ENCODE measurements at regions not wholly inside any gene's neighbourhood (a gene's known extent, or its start where the extent isn't known, plus 50 kb on each side); places are given as distances from the start of the nearest gene placed in this dataset.
A peak's percentile ranks its signal among the peaks of the same experiment; 100 is the strongest.
"Not testable (repeated sequence)": the region's sequence is repeated elsewhere in the genome, so short reads cannot be mapped to it uniquely, and the experiment has no call there.

DNA sequence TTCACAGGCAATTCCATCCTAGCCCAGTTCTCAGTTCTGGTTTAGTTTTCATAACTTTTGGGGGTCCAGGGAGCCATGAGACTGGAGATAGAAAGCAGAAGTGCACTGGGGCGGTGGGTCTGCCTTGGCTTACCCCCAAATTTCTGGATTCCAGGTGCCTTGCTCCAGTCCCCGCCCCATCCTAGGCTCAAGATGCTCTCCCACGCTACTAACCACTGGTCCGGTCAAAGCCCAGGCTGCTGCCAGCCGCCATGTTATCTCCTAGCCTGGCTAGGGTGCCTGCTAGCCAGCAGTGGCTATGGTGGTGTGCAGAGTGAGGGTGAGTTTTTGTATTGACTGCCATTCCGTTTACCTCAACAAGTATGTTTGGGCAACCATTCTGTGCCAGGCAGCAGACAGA is 107.6 kb upstream of the FOXD4L5 start:
- FAIRE-seq; H3K4me3 ChIP-seq (ENCODE audit: low read depth, low read length); H3K27me3 ChIP-seq (ENCODE audit: control insufficient read depth, insufficient read depth, low read length); H3K36me3 ChIP-seq (ENCODE audit: control insufficient read depth, insufficient read depth, low read length); DNase-seq (ENCODE audit: low read depth): not testable (repeated sequence)

DNA sequence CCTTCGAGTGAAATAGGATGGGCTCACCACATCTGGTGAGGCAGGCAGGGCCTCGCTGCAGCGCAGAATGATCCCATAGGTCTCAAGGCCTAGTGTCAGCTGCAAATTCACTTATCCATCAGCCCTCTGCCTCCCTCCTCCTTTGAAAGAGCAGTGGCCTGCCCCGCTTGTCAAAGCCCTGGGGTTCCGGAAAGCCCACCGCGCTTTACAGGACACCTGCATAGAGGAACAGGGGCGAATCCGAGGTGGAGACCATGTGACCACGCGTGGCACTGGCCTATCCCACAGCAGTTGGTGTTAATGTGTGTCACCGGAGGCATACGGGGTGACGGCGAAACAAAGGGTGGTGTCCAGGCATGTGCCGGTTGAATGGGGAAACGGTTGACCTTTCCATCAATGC is 104.7 kb upstream of the FOXD4L5 start:
- not testable (repeated sequence) for H3K4me3 ChIP-seq (ENCODE audit: low read depth, low read length); DNase-seq (ENCODE audit: low read depth); H3K36me3 ChIP-seq (ENCODE audit: control insufficient read depth, insufficient read depth, low read length); H3K27me3 ChIP-seq (ENCODE audit: control insufficient read depth, insufficient read depth, low read length); FAIRE-seq

DNA sequence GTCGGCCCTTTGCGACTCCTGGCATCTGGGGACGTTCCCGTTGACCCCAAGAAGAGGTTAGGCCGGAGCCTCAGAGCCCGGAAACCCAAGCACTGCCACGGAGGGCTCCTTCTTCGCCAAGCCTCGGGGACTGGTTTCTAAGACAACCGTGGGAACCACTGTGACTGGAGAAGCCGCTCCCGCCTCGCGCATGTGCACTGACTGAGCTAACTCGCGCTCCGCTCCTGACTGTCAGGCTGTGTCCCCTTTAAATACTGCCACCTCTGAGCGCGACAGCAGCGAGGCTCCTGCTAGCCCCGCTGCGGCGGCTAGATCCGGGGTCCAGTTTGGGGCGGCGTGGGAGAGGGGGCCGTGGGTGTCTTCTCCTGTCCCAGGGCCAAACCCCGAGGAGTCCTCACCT is 104.2 kb upstream of the FOXD4L5 start:
- DNase-seq (ENCODE audit: low read depth); H3K36me3 ChIP-seq (ENCODE audit: control insufficient read depth, insufficient read depth, low read length); H3K27me3 ChIP-seq (ENCODE audit: control insufficient read depth, insufficient read depth, low read length); H3K4me3 ChIP-seq (ENCODE audit: low read depth, low read length); FAIRE-seq: not testable (repeated sequence)

DNA sequence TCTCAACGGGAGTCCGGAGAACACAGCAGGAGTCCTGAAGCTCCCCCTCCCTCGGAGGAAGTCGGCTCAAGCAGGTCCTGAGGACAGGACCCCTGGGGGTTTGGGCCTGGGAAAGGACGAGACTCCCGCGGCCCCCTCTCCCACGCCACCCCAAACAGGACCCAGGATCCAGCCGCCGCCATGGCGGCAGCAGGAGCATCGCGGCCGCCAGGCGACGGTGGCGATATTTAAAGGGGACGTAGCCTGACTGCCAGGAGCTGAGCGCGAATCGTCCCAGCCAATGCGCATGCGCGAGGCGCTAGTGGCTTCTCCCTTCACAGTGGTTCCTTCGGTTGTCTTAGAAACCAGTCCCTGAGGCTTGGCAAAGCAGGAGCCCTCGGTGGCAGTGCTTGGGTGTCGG is 101.7 kb upstream of the FOXD4L5 start:
- FAIRE-seq; H3K36me3 ChIP-seq (ENCODE audit: control insufficient read depth, insufficient read depth, low read length); H3K27me3 ChIP-seq (ENCODE audit: control insufficient read depth, insufficient read depth, low read length): not testable (repeated sequence)
- peak overlapping the region; percentile 34 for H3K4me3 ChIP-seq (ENCODE audit: low read depth, low read length)
- DNase-seq (ENCODE audit: low read depth) = peak; percentile 59

GRCh38 chr9:65386191-65386590 is 101.2 kb upstream of the FOXD4L5 start:
- not testable (repeated sequence) for DNase-seq (ENCODE audit: low read depth); H3K36me3 ChIP-seq (ENCODE audit: control insufficient read depth, insufficient read depth, low read length); FAIRE-seq; H3K27me3 ChIP-seq (ENCODE audit: control insufficient read depth, insufficient read depth, low read length)
- peak overlapping the region; percentile 24 for H3K4me3 ChIP-seq (ENCODE audit: low read depth, low read length)

DNA sequence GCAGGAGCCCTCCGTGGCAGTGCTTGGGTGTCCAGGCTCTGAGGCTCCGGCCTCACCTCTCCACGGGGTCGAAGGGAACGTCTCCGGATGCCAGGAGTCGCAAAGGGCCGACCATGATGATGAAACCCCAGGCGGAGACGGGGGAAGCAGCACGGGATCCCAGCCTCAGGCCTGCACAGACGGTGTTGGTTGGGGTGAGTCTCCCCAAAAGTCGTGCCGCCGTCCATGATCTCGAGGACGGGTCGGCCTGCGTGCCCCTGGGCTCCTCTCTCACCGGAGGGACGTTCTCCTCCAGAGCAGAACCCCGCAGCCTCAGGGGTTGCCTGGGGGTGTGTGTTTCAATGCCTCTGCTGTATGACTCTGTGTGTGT is 100.6 kb upstream of the FOXD4L5 start:
- FAIRE-seq; DNase-seq (ENCODE audit: low read depth); H3K4me3 ChIP-seq (ENCODE audit: low read depth, low read length); H3K27me3 ChIP-seq (ENCODE audit: control insufficient read depth, insufficient read depth, low read length); H3K36me3 ChIP-seq (ENCODE audit: control insufficient read depth, insufficient read depth, low read length): not testable (repeated sequence)

DNA sequence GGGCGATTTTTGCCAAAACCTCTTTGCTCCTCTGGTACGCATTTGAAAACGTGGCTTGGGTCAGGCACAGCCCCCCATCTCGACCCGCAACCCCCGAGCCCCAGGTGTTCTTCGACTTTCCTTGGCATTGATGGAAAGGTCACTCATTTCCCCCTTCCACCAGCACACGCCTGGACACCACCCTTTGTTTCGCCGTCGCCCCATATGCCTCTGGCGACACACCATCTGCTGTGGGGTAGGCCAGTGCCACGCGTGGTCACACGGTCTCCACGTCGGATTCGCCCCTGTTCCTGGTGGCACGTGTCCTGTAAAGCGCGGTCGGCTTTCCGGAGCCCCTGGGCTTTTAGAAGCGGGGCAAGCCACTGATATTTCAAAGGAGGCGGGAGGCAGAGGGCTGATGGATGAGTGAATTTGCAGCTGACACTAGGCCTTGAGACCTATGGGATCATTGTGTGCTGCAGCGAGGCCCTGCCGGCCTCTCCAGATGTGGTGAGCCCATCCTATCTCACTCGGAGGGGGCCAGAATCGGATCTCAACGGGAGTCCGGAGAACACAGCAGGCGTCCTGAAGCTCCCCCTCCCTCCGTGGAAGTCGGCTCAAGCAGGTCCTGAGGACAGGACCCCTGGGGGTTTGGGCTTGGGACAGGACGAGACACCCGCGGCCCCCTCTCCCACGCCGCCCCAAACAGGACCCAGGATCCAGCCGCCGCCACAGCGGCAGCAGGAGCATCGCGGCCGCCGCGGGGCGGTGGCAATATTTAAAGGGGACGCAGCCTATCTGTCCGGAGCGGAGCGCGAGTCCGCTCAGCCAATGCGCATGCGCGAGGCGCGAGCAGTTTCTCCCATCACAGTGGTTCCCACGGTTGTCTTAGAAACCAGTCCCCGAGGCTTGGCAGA is 100.0 kb upstream of the FOXD4L5 start:
- FAIRE-seq; H3K27me3 ChIP-seq (ENCODE audit: control insufficient read depth, insufficient read depth, low read length); H3K36me3 ChIP-seq (ENCODE audit: control insufficient read depth, insufficient read depth, low read length); H3K4me3 ChIP-seq (ENCODE audit: low read depth, low read length); DNase-seq (ENCODE audit: low read depth): not testable (repeated sequence)

DNA sequence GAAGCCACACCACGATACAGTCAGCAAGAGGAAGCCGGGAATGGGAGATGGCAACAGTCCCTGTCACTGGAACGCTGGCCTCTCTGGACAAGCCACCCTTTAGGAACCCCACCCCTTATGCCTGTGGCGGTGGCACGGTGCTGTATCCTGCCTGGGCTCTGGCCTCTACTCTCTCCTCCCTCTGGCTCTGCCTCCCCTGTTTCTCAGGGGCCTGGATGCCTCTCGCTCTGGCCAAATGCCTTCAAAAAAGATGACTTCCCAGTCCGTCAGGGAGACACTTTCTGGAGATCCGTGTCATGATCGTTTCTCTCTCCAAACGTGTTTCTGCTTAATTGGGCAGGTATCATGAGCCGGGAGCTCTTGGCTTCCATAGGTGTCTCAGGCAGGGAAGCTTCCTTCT is 99.1 kb upstream of the FOXD4L5 start:
- not testable (repeated sequence) for DNase-seq (ENCODE audit: low read depth); H3K36me3 ChIP-seq (ENCODE audit: control insufficient read depth, insufficient read depth, low read length); H3K4me3 ChIP-seq (ENCODE audit: low read depth, low read length); FAIRE-seq; H3K27me3 ChIP-seq (ENCODE audit: control insufficient read depth, insufficient read depth, low read length)

DNA sequence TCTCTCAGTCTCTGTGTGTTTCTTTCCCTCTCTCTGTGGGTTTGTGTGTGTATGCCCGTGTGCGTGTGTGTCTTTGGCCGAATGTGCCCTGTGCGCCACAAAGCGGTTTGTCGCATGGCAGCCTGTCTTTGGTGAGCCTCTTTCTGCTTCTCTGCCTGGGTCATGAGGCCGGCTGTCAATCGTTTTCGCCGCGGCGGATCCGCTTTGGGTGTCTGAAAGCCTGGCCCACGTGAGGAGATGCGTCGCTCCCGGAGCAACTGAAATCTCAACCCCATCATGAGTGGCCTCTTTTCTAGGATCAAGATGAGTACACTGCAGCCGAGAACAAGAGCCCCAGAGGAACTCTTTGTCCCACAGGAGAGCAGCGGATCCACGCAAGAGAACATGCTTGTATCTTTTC is 98.6 kb upstream of the FOXD4L5 start:
- not testable (repeated sequence) for H3K36me3 ChIP-seq (ENCODE audit: control insufficient read depth, insufficient read depth, low read length); DNase-seq (ENCODE audit: low read depth); H3K4me3 ChIP-seq (ENCODE audit: low read depth, low read length); FAIRE-seq; H3K27me3 ChIP-seq (ENCODE audit: control insufficient read depth, insufficient read depth, low read length)

GRCh38 chr9:65382701-65383318 is 97.8 kb upstream of the FOXD4L5 start:
- not testable (repeated sequence) for DNase-seq (ENCODE audit: low read depth); H3K36me3 ChIP-seq (ENCODE audit: control insufficient read depth, insufficient read depth, low read length); FAIRE-seq; H3K4me3 ChIP-seq (ENCODE audit: low read depth, low read length); H3K27me3 ChIP-seq (ENCODE audit: control insufficient read depth, insufficient read depth, low read length)
